Retinal pigment epithelial cell (primary cell): ENCODE measurements at regions not wholly inside any gene's neighbourhood (a gene's known extent, or its start where the extent isn't known, plus 50 kb on each side); places are given as distances from the start of the nearest gene placed in this dataset.
A peak's percentile ranks its signal among the peaks of the same experiment; 100 is the strongest.

Source experiments
- DNase-seq: peaks from one replicate; pipeline ENCODE4 v3.0.0-alpha.2; 2010; ENCODE audit warnings: low read depth
- H3K4me3 ChIP-seq: 2 replicates; pipeline ENCODE4 v1.5.1; 2011; ENCODE audit warnings: mild to moderate bottlenecking, low read length, control low read depth, moderate library complexity
- CTCF ChIP-seq: conservative IDR thresholded peaks from 2 replicates; pipeline ENCODE4 v1.5.1; 2011; ENCODE audit warnings: low read depth, low read length, control low read depth, inconsistent platforms

GRCh38 chr14:83133981-83134645 lies 1600.5 kb upstream of the SEL1L start:
- no peak for TF ChIP-seq CTCF
- H3K4me3 ChIP-seq, result no peak overlapping the region
- DNase-seq, result peak; percentile 81

- TF ChIP-seq CTCF, result no peak
- DNase-seq, result no peak
- H3K4me3 ChIP-seq, result no peak overlapping the region
Measured at GRCh38 chr14:83140756-83141155, 1607.1 kb upstream of the SEL1L start.

- DNase-seq, result no peak
- TF ChIP-seq CTCF, result no peak
- no peak overlapping the region for H3K4me3 ChIP-seq
Measured at GRCh38 chr14:83147006-83147405, 1613.4 kb upstream of the SEL1L start.

- no peak for DNase-seq
- H3K4me3 ChIP-seq, result no peak overlapping the region
- no peak for TF ChIP-seq CTCF
Measured at GRCh38 chr14:83151571-83151970, 1617.9 kb upstream of the SEL1L start.

GRCh38 chr14:83153081-83153480 lies 1619.4 kb upstream of the SEL1L start:
- no peak overlapping the region for H3K4me3 ChIP-seq
- no peak for DNase-seq
- TF ChIP-seq CTCF, result no peak

GRCh38 chr14:83162361-83162929 lies 1628.8 kb upstream of the SEL1L start:
- no peak overlapping the region for H3K4me3 ChIP-seq
- TF ChIP-seq CTCF, result no peak
- DNase-seq, result no peak

GRCh38 chr14:83163016-83163415 lies 1629.4 kb upstream of the SEL1L start:
- no peak overlapping the region for H3K4me3 ChIP-seq
- DNase-seq, result peak; percentile 7
- no peak for TF ChIP-seq CTCF
